ENCODE measurements at regions not wholly inside any gene's neighbourhood (a gene's known extent, or its start where the extent isn't known, plus 50 kb on each side); places are given as distances from the start of the nearest gene placed in this dataset.

- TF ChIP-seq POLR2AphosphoS5 (IDR thresholded peaks at IDR 0.05; ENCODE audit: low read depth, low read length) (no peak), SPI1 (IDR thresholded peaks at IDR 0.05; ENCODE audit: low read depth, low read length) (no peak), POLR2A (IDR thresholded peaks at IDR 0.05; ENCODE audit: low read depth, low read length) (no peak)
Measured at GRCh38 chr1:29500041-29500440, 263.7 kb downstream of the PTPRU start.
